ENCODE measurements at regions not wholly inside any gene's neighbourhood (a gene's known extent, or its start where the extent isn't known, plus 50 kb on each side); places are given as distances from the start of the nearest gene placed in this dataset.

- no peak overlapping the region for H3K27ac ChIP-seq
- no peaks in the 10 kb centered on the region for H3K9me3 ChIP-seq
- WGBS (ENCODE audit: missing lambda C conversion rate), result 93% methylated on average over 2 of the region's 2 CpGs
- CTCF ChIA-PET, result interaction anchor here (1.3 kb wide), 1 partner anchor 7 kb away, joined by 3 read pairs; no protein-coding TSS in a partner anchor
- POLR2A ChIA-PET, result no interaction called here
- H3K4me2 ChIP-seq, result no peak overlapping the region
- peaks cover 3% of the 10 kb centered on the region; the same call in 1 of the 3 replicates for H3K4me1 ChIP-seq
- ATAC-seq (no peak), FAIRE-seq (no peak), DNase-seq (ENCODE audit: low read depth in 1 of 2, low spot score in 1 of 2) (no peak)
- H3K4me3 ChIP-seq, result no peak overlapping the region
- TF ChIP-seq MAFK (IDR thresholded peaks at IDR 0.05; ENCODE audit: partially characterized antibody), result no peak
- TF ChIP-seq HMGXB4 (CRISPR knock-in tag; IDR thresholded peaks at IDR 0.05; ENCODE audit: borderline replicate concordance), result no peak
- TF ChIP-seq HDAC2 (IDR thresholded peaks at IDR 0.05), result no peak
- TF ChIP-seq FOXS1 (CRISPR knock-in tag; IDR thresholded peaks at IDR 0.05), result no peak
- no peak for TF ChIP-seq GATA3 (IDR thresholded peaks at IDR 0.05; ENCODE audit: borderline replicate concordance)
- no peak for TF ChIP-seq CBX8 (IDR thresholded peaks at IDR 0.05)
- no peak for TF ChIP-seq JUN (IDR thresholded peaks at IDR 0.05)
- TF ChIP-seq RFX5 (IDR thresholded peaks at IDR 0.05), result no peak
- TF ChIP-seq EHMT2 (IDR thresholded peaks at IDR 0.05; ENCODE audit: low read depth), result no peak
- no peak for TF ChIP-seq HOXB13 (CRISPR knock-in tag; IDR thresholded peaks at IDR 0.05; ENCODE audit: low read depth)
- TF ChIP-seq HES2 (IDR thresholded peaks at IDR 0.05), result no peak
These were observed 156.1 kb upstream of the SLC39A10 start for GRCh38 chr2:195500879-195501278.

- FAIRE-seq (no peak), DNase-seq (ENCODE audit: low read depth in 1 of 2, low spot score in 1 of 2) (no peak), ATAC-seq (no peak)
- ChIA-PET POLR2A (no interaction called here), CTCF (interaction anchor here (0.7 to 3.0 kb wide), 10 partner anchors 9 to 165 kb away, joined by 3 to 9 read pairs (median 3); no protein-coding TSS in a partner anchor)
- 89% methylated on average over 3 of the region's 3 CpGs for WGBS (ENCODE audit: missing lambda C conversion rate)
- no peak for TF ChIP-seq MAFK (IDR thresholded peaks at IDR 0.05; ENCODE audit: partially characterized antibody)
- no peak for TF ChIP-seq RAD21 (conservative IDR thresholded peaks at IDR 0.05 in 1 of 2, IDR thresholded peaks at IDR 0.05 in 1 of 2)
- no peak for TF ChIP-seq KDM5A (IDR thresholded peaks at IDR 0.05)
- TF ChIP-seq MAZ (IDR thresholded peaks at IDR 0.05; ENCODE audit: borderline replicate concordance, low read depth, low read length), result no peak
- no peak for TF ChIP-seq FOSL2 (IDR thresholded peaks at IDR 0.05)
- no peak for TF ChIP-seq FOSL2 (CRISPR knock-in tag; IDR thresholded peaks at IDR 0.05)
- Histone ChIP-seq H3K4me2 (no peak overlapping the region), H3K27ac (0 out of 6 replicates have a peak overlapping the region, but pooled peaks of 1 of the 2 experiments have one; percentile 39), H3K4me1 (peaks cover 3% of the 10 kb centered on the region; the same call in 1 of the 3 replicates), H3K9me3 (no peaks in the 10 kb centered on the region), H3K4me3 (no peak overlapping the region)
These were observed 158.1 kb upstream of the SLC39A10 start for GRCh38 chr2:195498839-195499490.

- TF ChIP-seq CEBPB (IDR thresholded peaks at IDR 0.05) (no peak), RAD21 (conservative IDR thresholded peaks at IDR 0.05 in 1 of 2, IDR thresholded peaks at IDR 0.05 in 1 of 2) (peak; percentile 20 to 40; a peak in 2 of 5 replicates), SMC3 (IDR thresholded peaks at IDR 0.05) (peak; percentile 29; the same call in 1 of the 3 replicates)
- Histone ChIP-seq H3K27ac (no peak overlapping the region; a peak in 1 of 6 replicates), H3K9me3 (no peaks in the 10 kb centered on the region), H3K4me2 (no peak overlapping the region), H3K4me1 (peaks cover 3% of the 10 kb centered on the region; the same call in 1 of the 3 replicates), H3K4me3 (no peak overlapping the region)
- ATAC-seq (peak in 1 of 2 experiments; percentile 47; a peak in 2 of 6 replicates), FAIRE-seq (no peak), DNase-seq (ENCODE audit: low read depth in 1 of 2, low spot score in 1 of 2) (peak in 1 of 2 experiments; percentile 33)
- ChIA-PET POLR2A (no interaction called here), CTCF (interaction anchor here (0.7 to 3.0 kb wide), 12 partner anchors 10 to 162 kb away, joined by 3 to 9 read pairs (median 3); no protein-coding TSS in a partner anchor)
These were observed 158.8 kb upstream of the SLC39A10 start for GRCh38 chr2:195498176-195498575.

GRCh38 chr2:195496991-195497390, 160.0 kb upstream of the SLC39A10 start:
- POLR2A ChIA-PET, result no interaction called here
- Histone ChIP-seq H3K4me2 (no peak overlapping the region), H3K27ac (no peak overlapping the region), H3K4me3 (no peak overlapping the region), H3K9me3 (no peaks in the 10 kb centered on the region), H3K4me1 (peaks cover 3% of the 10 kb centered on the region; the same call in 1 of the 3 replicates)
- TF ChIP-seq CTCF (IDR thresholded peaks at IDR 0.05), result no peak
- CTCF ChIA-PET, result interaction anchor here (0.6 to 3.0 kb wide), 3 partner anchors 11 to 108 kb away, joined by 3 to 9 read pairs (median 5); no protein-coding TSS in a partner anchor
- WGBS (ENCODE audit: missing lambda C conversion rate), result 74% methylated on average over 2 of the region's 2 CpGs
- DNase-seq (ENCODE audit: low read depth in 1 of 2, low spot score in 1 of 2), result no peak
- no peak for FAIRE-seq
- no peak for ATAC-seq
